Activated CD8-positive, alpha-beta T cell treated with anti-CD3 and anti-CD28 coated beads for 36 hours (primary cell): ENCODE measurements at regions not wholly inside any gene's neighbourhood (a gene's known extent, or its start where the extent isn't known, plus 50 kb on each side); places are given as distances from the start of the nearest gene placed in this dataset.

Experiments
- ATAC-seq: fragments of 200-7000 bp; cut with Tn5 transposase; one replicate; pipeline ENCODE4 v1.10.0; 2021; ENCODE audit warnings: mild to moderate bottlenecking, moderate library complexity
- CTCF ChIA-PET: fragments of 350-600 bp; sonication (Branson Sonifier 250); formaldehyde crosslinking; loops from one replicate; lab custom pipeline; 2021; ENCODE audit warnings: antibody characterized with exemption; lab: Charles Lee
- POLR2A ChIA-PET: fragments of 350-600 bp; sonication (Branson Sonifier 250); formaldehyde crosslinking; loops from one replicate; lab custom pipeline; 2021; ENCODE audit warnings: antibody characterized with exemption; lab: Charles Lee
- DNase-seq: peaks from one replicate; pipeline ENCODE4 v3.0.0-alpha.2; 2020
- H3K27ac Mint-ChIP-seq: one replicate; pipeline ENCODE4 v1.8.0; 2021; ENCODE audit warnings: mild to moderate bottlenecking, mixed read lengths
- H3K27me3 Mint-ChIP-seq: one replicate; pipeline ENCODE4 v1.8.0; 2021; ENCODE audit warnings: mixed read lengths
- H3K36me3 Mint-ChIP-seq: one replicate; pipeline ENCODE4 v1.8.0; 2021; ENCODE audit warnings: low read depth, mixed read lengths
- H3K4me1 Mint-ChIP-seq: one replicate; pipeline ENCODE4 v1.8.0; 2021; ENCODE audit warnings: low read depth, mixed read lengths
- H3K4me3 Mint-ChIP-seq: one replicate; pipeline ENCODE4 v1.8.0; 2021; ENCODE audit warnings: mild to moderate bottlenecking, moderate library complexity, mixed read lengths
- H3K9me3 Mint-ChIP-seq: one replicate; pipeline ENCODE4 v1.8.0; 2021; ENCODE audit warnings: mixed read lengths
- CTCF ChIP-seq: fragments of 200-600 bp; IDR thresholded peaks from one replicate; pipeline ENCODE4 v1.8.0; 2022; ENCODE audit warnings: antibody characterized with exemption, mild to moderate bottlenecking
- intact Hi-C: fragments of 100-400 bp; cut with micrococcal nuclease; formaldehyde crosslinking; loops from one replicate; pipeline ENCODE4 v1.10.0; 2022

DNA sequence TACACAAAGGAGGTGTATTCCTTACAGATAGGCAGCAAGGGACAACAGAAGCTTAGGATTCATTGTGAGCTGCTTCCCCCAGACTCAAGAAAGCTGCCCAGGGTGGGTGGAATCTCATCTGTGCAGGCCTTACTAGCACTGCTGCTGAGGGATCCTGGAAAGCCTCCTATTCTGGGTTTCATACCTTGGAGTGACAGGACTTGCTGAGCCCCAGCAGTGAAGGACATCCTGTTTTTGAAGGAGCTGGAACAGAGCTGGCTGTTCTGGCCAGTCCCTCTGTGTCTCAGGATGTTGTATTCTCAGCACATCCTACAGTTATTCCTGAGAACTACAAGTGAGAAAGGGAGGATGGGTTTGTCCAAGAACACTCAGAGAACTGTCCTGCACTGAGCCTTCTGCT lies 486.3 kb downstream of the PTPRU start:
- no peak for DNase-seq
- Mint-ChIP-seq H3K4me3 (no peak overlapping the region), H3K4me1 (peaks cover 3% of the 10 kb centered on the region), H3K27me3 (peaks cover 12% of the 10 kb centered on the region), H3K9me3 (peaks cover 17% of the 10 kb centered on the region), H3K27ac (no peak overlapping the region), H3K36me3 (no peaks in the 10 kb centered on the region)
- intact Hi-C loops = no loop called here
- CTCF ChIA-PET = no interaction called here
- TF ChIP-seq CTCF = no peak
- POLR2A ChIA-PET = no interaction called here
- ATAC-seq = no peak

- POLR2A ChIA-PET = no interaction called here
- intact Hi-C loops = no loop called here
- H3K9me3 Mint-ChIP-seq = peaks cover 17% of the 10 kb centered on the region
- peaks cover 10% of the 10 kb centered on the region for H3K27me3 Mint-ChIP-seq
- no peak overlapping the region for H3K4me3 Mint-ChIP-seq
- CTCF ChIA-PET = no interaction called here
- peak; percentile 17 for DNase-seq
- peak; percentile 62 for ATAC-seq
- no peak overlapping the region for H3K27ac Mint-ChIP-seq
- TF ChIP-seq CTCF = no peak
- peaks cover 3% of the 10 kb centered on the region for H3K4me1 Mint-ChIP-seq
- H3K36me3 Mint-ChIP-seq = no peaks in the 10 kb centered on the region
Observed at GRCh38 chr1:29719253-29719652, 482.9 kb downstream of the PTPRU start.

DNA sequence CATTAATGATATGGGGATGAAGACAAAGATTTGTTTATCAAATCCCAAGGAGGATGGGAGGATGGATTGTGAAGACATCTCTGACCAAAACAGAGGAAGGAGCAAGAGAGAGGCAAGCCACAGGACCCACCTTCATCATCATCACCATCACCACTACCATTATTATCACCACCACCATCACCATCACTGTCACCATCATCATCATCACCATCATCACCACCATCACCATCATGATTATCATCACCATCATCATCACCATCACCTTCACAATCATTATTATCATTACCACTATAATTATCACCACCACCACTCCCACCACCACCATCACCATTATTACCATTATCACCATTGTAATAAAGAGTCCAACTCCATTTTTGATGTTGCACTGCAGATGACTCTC lies 482.5 kb downstream of the PTPRU start:
- peaks cover 15% of the 10 kb centered on the region for H3K9me3 Mint-ChIP-seq
- no peaks in the 10 kb centered on the region for H3K36me3 Mint-ChIP-seq
- H3K27ac Mint-ChIP-seq = no peak overlapping the region
- TF ChIP-seq CTCF = no peak
- ChIA-PET CTCF (no interaction called here), POLR2A (no interaction called here)
- no peak overlapping the region for H3K4me3 Mint-ChIP-seq
- H3K27me3 Mint-ChIP-seq = peaks cover 10% of the 10 kb centered on the region
- intact Hi-C loops = no loop called here
- DNase-seq (no peak), ATAC-seq (no peak)
- peaks cover 3% of the 10 kb centered on the region for H3K4me1 Mint-ChIP-seq

DNA sequence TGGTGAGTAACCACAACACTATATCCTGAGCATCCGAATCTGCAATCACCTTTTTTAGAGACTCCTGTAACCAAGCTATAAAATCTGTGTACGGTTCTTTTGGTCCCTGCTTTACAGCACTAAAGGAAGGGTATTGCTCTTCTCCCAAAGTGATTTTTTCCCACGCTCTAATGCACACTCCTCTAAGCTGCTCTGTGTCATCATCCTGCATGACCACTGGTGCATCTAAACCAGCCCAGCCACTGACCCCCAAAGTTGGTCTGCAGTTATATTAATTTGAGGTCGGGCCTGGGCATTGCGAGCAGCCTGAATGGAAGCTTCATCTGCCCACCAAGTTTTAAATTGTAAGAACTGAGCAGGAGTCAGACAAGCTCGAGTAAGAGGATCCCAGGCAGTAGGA lies 480.0 kb downstream of the PTPRU start:
- H3K36me3 Mint-ChIP-seq = no peaks in the 10 kb centered on the region
- CTCF ChIA-PET = no interaction called here

DNA sequence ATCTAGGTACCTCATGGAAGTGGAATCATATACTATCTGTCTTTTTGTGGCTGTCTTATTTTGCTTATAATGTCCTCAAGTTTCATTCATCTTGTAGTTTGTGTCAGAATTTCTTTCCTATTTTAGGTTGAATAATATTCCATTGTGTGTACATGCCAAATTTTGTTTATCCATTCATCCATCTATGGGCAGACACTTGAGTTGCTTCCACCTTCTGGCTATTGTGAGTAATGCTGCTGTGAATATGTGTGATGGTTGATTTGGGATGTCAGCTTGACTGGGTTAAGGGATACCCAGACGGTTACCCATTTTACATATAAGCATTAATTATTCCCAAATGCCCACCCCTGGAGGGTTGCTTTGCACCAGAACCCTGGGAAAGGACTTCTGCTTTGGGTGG lies 477.5 kb downstream of the PTPRU start:
- no peak overlapping the region for H3K27ac Mint-ChIP-seq
- peaks cover 20% of the 10 kb centered on the region for H3K4me1 Mint-ChIP-seq
- DNase-seq = no peak
- H3K27me3 Mint-ChIP-seq = peaks cover 16% of the 10 kb centered on the region
- no peak for TF ChIP-seq CTCF
- CTCF ChIA-PET = no interaction called here
- POLR2A ChIA-PET = no interaction called here
- peaks cover 3% of the 10 kb centered on the region for H3K9me3 Mint-ChIP-seq
- no peak overlapping the region for H3K4me3 Mint-ChIP-seq
- no peak for ATAC-seq
- H3K36me3 Mint-ChIP-seq = no peaks in the 10 kb centered on the region
- intact Hi-C loops = no loop called here

More for the DNA sequence above, 480.0 kb downstream of the PTPRU start:
- DNase-seq (no peak), ATAC-seq (no peak)
- H3K9me3 Mint-ChIP-seq = peaks cover 6% of the 10 kb centered on the region
- intact Hi-C loops = no loop called here
- peaks cover 13% of the 10 kb centered on the region for H3K4me1 Mint-ChIP-seq
- POLR2A ChIA-PET = no interaction called here
- peaks cover 17% of the 10 kb centered on the region for H3K27me3 Mint-ChIP-seq
- no peak for TF ChIP-seq CTCF
- H3K27ac Mint-ChIP-seq = no peak overlapping the region
- no peak overlapping the region for H3K4me3 Mint-ChIP-seq
